ENCODE measurements at regions not wholly inside any gene's neighbourhood (a gene's known extent, or its start where the extent isn't known, plus 50 kb on each side); places are given as distances from the start of the nearest gene placed in this dataset.
A peak's percentile ranks its signal among the peaks of the same experiment; 100 is the strongest.

DNA sequence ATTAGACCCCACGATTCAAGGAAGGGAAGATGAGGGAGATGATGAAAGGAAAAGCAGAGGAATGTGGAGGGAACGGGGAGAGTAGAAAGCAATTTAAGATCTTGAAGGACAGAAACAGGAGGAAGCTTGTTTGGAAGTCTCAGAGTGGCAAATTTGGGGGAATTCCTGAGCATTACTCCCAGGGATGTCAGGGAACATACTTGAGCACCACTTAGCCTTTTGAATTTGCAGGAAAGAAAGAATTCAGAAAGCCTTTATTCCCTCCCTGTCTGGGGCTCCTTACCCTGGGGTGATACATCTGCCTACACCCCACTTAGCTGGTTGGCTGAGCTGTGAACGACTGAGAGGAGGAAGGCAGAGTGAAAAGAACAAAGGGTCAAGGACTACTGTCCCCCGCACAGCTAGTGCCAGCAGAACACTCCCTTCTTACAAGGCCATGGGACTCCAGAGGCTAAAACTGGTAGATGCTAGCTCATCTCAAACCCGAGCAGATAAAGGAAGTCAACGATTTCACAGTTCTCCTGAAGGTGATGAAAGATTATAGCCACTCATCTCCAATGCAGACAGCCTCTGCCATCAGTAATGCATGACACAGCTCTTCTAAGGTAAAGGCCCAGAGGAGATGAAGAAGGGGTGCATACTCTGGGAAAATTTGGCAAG, 84.0 kb upstream of the AKIP1 start:
- DNase-seq = no peak

DNA sequence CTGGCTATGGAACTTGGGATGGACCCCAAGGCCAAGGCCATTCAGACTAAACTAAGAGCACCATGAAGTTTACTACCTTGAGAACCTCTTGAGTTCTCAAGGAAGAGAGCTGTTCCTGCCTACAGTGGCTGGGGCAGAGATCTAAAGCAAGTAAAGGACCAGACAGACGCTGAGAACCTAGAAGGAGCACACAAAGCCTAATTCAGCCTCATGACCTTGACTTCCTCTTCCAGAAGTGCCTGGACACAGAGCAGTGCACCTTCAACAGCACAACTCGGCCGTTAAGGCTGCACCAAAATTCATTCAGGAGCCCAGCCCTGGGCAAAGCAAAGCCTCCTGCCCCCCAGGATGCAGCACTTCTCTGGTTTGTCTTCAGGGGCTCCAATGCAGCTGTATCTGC, 82.9 kb upstream of the AKIP1 start:
- DNase-seq = no peak

DNA sequence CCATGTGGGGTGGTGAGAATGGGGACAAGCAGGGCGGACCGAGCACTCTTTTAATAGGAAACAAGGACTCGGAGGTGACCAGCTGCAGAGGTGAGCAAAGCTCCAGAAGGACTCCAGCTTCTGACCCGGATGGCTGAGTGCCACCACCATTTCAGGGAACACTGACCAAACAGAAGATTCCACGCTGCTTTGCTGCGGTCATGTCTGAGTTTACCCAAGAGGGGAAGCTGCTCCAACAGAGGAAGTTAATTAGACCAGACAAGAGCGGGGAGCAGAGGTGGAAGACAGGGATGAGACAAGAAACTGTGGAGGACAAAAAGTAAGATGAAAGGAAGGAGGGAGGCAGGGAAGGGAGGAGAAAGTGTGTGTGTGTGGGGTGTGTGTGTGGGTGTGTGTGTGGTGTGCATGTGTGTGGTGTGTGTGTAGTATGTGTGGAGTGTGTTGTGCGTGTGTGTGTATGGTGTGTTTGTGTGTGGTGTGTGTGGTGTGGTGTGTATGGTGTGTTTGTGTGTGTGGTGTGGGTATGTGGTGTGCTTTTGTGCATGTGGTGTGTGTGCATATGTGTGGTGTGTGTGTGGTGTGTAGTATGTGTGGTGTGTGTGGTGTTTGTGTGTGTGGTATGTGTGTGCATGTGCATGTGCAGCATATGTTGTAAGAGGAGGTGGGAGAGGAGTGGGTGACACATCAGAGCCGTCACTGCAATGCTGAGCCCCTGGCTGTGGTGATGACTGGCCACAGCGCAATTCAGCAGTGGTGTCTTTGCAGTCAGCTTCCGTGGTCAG, 82.2 kb upstream of the AKIP1 start:
- DNase-seq = no peak

GRCh38 chr11:8829556-8829955, 81.4 kb upstream of the AKIP1 start:
- DNase-seq = no peak

- no peak for DNase-seq
Measured at GRCh38 chr11:8830641-8831040, 80.3 kb upstream of the AKIP1 start.

GRCh38 chr11:8831861-8832260, 79.1 kb upstream of the AKIP1 start:
- DNase-seq = no peak

DNA sequence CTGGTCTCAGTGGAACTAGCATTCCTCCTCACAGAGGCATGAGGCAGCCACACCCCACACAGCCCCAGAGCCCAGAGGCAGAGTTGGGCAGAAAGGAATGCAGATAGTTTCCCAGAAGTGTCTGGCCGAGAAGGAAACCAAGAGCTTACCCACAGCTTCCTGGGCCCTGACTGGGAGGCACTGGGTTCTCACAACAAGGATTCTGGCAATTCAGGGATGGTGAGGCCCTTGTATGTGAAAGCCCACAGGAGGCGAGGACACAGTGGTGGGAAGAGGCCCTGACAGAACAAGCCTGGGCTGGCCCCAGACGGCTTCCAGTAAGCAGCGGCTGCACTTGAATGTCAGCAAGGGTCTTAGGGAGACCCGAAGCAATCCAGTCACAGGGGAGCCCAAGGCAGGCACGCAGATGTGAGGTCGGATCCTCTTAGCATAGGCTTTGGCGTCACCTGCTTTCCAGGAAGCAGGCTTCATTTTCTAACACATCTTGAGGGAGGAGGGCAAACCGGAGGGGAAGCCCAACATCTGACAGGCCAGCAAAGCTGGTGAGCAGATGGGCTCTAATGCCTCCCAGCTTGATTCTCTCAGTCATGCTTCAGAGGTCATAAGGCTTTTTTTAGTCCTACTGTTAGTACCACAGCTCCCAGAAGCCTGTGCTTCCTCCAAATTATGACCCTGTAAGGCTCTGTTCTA, 78.3 kb upstream of the AKIP1 start:
- DNase-seq = peak in 1 of 5 donors; percentile 62

GRCh38 chr11:8833568-8834315, 77.2 kb upstream of the AKIP1 start:
- DNase-seq = no peak

DNA sequence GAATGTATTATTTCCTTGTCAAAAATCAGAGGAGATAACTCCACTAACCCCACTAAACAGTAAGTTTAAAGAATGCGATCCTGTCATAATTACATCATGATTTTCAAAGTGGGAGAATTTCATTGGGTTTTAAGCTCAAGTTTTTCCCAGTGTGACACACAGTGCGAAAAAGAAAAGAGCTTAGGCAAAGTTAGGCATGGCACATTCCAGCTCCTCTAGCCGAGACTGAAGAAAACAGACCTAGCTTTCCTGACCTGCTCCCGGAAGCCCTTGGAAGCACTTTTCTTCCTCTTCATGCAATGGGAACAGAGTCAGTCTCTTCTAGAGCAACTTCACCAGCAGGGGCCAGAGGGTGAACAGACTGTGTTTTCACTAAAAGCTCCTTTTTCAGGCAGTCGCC, 76.6 kb upstream of the AKIP1 start:
- DNase-seq = no peak

GRCh38 chr11:8838248-8838647, 72.7 kb upstream of the AKIP1 start:
- no peak for DNase-seq

DNA sequence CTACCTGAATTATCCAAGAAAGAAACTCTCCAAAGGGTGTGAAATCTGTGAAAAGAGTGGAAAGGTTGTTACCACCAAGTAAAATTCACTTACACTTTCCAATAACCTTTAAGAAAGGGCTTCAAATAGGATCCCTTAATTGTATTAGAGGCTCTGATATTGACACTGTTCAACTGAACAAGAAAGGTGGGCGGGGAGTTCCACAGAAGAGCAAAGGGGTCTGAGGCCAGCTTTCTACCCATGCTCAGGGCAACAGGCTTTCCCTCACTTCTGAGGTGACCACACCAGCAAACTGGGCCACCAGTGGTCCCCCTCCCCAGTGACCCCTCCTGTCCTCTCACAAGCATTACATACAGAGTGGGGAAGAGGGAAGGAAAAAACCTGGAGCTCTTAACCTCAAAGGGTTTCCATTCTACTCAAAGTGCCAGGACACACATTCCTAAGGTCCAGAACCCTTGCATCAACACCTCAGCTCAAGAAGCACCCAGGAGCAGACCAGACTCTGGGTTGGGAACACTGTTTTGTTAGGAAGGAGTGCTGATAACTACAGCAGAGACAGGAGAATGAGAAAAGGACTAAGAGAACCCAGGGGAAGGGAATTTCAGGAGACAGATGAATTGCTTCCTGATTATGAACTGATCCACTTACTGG, 71.6 kb upstream of the AKIP1 start:
- no peak for DNase-seq

DNA sequence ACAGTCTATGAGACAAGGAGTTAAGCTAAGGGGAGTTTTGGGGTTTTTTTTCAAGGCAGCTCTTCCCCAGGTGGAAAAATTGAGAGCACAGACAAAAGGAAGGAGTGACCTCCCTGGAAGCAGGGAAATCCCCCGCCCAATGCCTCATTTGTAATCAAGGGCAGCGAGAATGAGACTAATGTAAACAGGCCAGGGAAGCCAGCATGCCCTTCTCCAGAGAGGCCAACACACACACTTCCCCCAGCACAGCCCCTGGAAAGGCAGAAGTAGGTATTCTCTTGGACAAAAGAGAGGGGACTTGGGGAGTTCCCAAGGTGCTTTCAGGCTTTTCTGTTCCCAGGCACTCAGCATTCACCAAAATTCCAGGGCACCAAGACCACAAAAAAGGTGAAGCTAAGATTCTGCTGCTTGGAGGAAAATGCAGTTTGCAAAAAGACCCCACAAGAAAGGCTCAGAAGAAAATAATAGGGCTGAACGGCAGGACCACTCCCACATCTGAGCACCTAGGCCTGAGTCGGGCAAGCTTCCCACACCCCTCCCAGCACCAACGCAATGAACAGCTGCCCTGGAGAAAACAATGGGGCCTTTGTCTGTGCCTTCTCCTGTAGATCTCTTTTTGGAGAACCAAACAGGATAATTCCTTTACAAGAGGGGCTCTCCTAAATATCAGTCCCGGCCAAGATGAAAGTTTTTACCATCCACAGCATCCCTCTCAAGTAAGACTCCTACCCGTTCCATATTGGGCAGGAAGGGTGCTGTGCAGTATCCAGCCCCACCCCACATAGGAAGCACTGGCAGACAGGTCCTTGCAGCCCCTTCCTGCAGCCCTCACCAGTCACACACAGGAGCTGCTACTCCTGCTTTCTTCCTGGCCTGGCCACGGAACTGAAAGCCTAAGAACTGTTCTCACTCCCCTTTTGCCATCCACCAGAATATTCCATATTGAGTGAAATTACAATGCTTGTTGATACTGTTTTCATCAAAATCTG, 70.7 kb upstream of the AKIP1 start:
- DNase-seq = no peak

GRCh38 chr11:8841899-8842298, 69.1 kb upstream of the AKIP1 start:
- DNase-seq = peak in 1 of 5 donors; percentile 16

DNA sequence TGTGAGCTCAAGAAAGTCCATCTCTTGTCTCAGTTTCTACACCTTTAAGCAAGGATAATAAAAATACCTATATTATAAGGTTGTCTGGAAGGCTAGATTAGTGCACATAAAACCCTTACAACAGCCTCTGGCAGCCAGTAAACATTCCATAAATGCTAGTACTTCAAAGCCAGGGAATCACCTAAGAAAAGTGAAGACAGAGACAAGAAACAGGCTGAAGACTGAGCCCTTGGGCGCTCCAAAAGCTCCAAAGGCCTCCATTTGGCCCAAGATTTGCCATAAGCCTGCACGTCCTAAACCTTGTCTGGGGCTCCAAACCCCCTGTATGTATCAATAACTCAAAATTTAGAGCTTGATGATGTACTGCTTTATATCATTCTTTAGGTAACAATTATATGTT, 52.2 kb upstream of the AKIP1 start:
- DNase-seq = no peak

Data from T-helper 1 cell (primary cell).